NOMO-1 (cell line): ENCODE measurements at regions not wholly inside any gene's neighbourhood (a gene's known extent, or its start where the extent isn't known, plus 50 kb on each side); places are given as distances from the start of the nearest gene placed in this dataset.

Source experiments
- DNase-seq, 2 experiments: peaks; one replicate each; lab custom pipeline; 2025; ENCODE audit not compliant: unreplicated experiment in 2 of 2; lab: John Stamatoyannopoulos, UW

DNA sequence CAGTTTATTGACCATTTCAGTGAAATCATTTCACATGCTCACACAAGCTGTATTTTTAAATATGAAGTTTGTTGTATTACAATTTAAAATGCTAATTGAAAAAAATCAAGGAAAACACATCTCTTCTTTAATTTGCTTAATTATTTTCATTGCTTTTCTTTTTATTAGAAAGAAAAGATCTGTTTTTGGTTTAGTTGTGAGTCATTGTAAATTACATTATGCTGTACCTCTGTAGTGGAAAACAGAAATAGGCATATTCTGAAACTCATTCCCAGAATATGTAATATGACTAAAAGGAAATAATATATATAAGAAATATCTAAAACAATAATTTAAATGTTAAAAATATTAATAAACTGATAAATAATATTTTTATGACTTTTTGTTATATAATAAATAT, 161.9 kb downstream of the HGF start:
- no peak for DNase-seq

- no peak for DNase-seq
Observed at GRCh38 chr7:81606078-81606863, 163.6 kb downstream of the HGF start.

- DNase-seq = no peak
Observed at GRCh38 chr7:81605493-81605892, 164.4 kb downstream of the HGF start.

- DNase-seq = no peak
Observed at GRCh38 chr7:81604808-81605174, 165.1 kb downstream of the HGF start.

GRCh38 chr7:81604075-81604807, 165.6 kb downstream of the HGF start:
- DNase-seq = no peak

DNA sequence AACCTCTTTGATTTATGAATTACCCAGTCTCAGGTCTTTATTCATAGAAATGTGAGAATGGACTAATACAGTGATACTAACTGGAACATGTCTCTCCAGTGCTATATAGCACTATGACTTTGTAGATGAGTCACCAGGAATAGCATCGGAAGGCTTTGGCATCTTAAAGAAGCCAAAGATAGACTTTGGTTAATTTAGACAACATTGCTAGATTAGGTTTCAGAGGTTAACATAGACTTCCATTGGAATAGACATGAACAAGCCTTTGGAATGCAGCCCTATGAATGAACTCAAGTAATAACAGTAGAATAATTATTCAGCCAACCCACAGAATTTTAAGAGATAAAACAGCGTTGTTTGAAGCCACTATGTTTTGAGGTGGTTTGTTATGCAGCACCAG, 169.2 kb downstream of the HGF start:
- no peak for DNase-seq

GRCh38 chr7:81598951-81599350, 170.9 kb downstream of the HGF start:
- no peak for DNase-seq

DNA sequence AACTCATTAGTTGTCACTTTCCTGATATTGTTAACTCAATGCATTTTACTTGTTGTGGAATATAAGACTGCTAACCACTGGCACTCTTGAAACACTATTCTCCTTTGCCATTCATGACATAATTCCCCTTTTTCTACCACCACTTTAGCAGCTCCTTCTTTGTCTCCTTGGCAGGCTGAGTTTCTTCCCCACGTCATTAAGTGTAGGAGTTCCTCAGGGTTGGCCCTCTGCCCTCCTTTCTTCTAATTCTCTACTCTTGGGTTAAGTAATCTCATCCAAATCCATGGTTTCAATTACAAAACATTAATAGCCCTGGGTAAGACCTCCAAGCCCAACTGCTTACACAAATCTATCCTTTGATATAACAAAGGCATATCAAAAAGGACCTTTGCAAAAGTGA, 175.1 kb downstream of the HGF start:
- no peak for DNase-seq

GRCh38 chr7:81590131-81590530, 179.7 kb downstream of the HGF start:
- no peak for DNase-seq

GRCh38 chr7:81584667-81585066, 185.2 kb downstream of the HGF start:
- no peak for DNase-seq

- peak in 1 of 2 experiments; percentile 68 for DNase-seq
Observed at GRCh38 chr7:81583882-81584533, 185.8 kb downstream of the HGF start.

DNA sequence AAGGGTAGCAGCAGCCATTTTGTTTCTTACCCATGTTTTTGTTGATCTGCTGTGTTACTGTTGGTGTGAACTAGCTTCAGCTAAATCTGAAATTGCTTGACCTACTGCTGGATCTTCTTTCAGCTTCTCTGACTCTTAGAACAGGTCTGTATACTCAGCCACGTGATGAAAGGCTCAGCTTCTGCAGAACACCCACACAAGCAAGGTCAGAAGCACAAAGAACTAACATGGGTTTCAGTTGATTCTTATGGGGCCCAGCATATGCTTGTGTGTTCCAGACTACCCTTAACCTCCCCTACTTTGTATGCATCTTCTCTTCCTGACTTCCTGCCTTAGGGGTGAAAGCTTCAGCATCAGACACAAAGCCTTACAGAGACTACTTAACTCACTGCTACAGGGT, 186.8 kb downstream of the HGF start:
- no peak for DNase-seq

DNA sequence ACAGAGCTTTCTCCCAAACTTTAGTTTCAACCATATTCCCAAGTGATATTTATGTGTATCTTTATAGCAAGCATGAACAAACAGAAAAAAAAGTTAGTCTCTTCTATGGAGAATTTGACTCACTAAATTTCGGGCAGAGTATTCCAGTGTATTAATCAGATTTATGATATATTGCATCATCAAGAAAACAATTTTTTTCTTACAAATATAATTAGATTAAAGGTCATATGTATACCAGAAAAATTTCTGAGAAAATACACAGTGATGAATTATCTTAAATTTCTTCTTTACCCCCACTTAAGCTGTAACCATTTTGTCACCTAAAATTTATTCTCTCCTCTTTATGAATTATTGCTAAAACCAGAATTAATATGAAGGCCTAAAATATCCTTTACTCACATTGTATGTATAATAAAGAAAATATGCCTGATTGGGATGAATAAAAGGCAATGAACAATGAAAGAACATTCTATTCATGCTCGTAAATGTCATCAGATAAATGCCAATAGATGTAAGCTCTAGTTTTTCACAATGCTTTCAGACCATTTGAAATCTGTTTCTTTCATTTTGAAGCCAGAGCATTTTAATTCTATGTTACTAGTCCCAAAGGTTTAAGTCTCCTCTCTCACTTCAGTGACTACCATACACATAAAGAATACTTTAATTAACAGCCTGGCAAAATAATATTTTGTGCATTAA, 192.1 kb downstream of the HGF start:
- DNase-seq = no peak

DNA sequence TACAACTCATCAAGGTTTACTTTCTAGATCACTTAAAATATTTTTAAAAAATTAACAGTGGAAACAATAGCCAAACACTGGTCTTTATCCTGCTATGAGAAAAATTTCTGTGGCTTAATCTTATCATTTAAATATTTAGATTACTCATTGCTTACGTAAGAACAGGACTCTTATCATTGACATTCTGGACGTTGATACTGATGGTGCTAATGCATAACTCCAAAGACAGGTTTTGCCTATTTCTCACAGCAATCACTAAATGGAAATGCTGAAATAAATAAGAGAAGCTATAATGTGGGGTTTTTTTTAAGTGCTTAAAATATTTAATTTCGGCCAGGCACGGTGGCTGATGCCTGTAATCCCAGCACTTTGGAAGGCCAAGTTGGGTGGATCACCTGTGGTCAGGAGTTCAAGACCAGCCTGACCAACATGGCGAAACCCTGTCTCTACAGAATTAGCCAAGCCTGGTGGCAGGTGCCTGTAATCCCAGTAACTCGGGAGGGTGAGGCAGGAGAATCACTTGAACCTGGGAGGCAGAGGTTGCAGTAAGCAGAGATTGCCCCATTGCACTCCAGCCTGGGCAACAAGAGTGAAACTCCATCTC, 195.0 kb downstream of the HGF start:
- no peak for DNase-seq

DNA sequence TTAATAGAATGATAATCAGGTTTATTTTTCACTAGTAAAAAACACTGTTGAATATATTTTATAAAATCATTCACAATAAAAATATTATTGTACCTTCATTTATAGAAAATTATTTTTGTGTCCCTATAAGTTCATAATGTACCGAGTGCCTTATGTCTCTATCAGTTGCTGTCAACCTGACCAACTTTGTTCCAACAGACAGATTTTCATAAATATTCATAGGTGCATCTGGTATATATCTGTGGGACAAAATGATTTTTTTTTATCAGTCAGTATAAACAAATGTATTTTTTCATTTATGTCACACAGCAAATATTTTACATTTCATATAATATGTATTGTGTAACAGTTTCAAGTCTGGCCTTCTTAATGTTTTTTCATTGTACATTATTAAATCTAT, 195.9 kb downstream of the HGF start:
- no peak for DNase-seq

GRCh38 chr7:81573128-81573527, 196.7 kb downstream of the HGF start:
- no peak for DNase-seq

GRCh38 chr7:81562581-81562980, 207.3 kb downstream of the HGF start:
- no peak for DNase-seq

- DNase-seq = no peak
Observed at GRCh38 chr7:81560708-81561107, 209.1 kb downstream of the HGF start.

DNA sequence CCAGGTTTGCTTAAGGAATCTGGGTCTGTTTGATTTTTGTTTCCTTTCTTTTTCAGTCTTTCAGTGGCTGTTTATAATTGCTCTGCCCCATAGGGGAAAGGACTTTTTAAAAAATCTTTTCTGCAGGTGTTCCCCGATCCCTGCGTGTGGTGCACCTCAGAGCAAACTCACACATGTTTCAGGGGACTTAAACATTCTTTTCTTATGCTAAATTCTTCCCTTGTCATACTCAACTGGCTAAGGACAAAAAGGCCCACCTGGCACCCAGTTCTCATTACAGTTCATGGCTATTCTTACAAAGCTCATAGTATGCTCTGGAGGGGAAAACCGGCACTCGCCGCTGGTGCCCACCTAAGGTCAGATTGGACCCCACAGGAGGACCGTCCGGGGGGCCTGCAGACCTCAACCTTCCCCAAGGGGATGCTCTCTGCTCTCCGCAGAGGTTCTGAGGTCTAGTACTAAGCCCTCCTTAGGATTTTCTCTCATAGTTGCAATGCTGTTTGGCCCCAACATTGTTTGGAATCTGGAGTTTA, 220.3 kb downstream of the HGF start:
- DNase-seq = no peak

- DNase-seq = no peak
Observed at GRCh38 chr7:81534996-81535395, 234.9 kb downstream of the HGF start.

- no peak for DNase-seq
Observed at GRCh38 chr7:81534446-81534845, 235.4 kb downstream of the HGF start.
